HepG2 (cell line): ENCODE measurements at regions not wholly inside any gene's neighbourhood (a gene's known extent, or its start where the extent isn't known, plus 50 kb on each side); places are given as distances from the start of the nearest gene placed in this dataset.

ENCODE experiments used
- ATAC-seq: fragments of 200-7000 bp; cut with Tn5 transposase; 3 replicates; pipeline ENCODE4 v1.9.1; 2020; ENCODE audit warnings: mild to moderate bottlenecking, moderate library complexity
- BruUV-seq: library from RNA; stranded (reverse); fragments of 400-500 nt; replicated peaks from 2 replicates; lab custom pipeline; 2021; lab: Mats Ljungman, UMichigan
- CTCF ChIA-PET: fragments of 300-600 bp; formaldehyde crosslinking; extraction: SDS; loops from one replicate; lab custom pipeline; 2021; ENCODE audit warnings: low total read pairs, inconsistent platforms, low intra/inter-chr PET ratio; lab: Yijun Ruan, JAX
- POLR2A ChIA-PET: fragments of 350-600 bp; sonication (Branson Sonifier 250); formaldehyde crosslinking; loops from one replicate; lab custom pipeline; 2020; ENCODE audit warnings: antibody characterized with exemption, inconsistent platforms; lab: Yijun Ruan, JAX
- DNase-seq: peaks from one replicate; pipeline ENCODE4 v3.0.0-alpha.2; 2015; ENCODE audit warnings: low spot score
- FAIRE-seq: peaks from 3 replicates; lab custom pipeline; 2011; peaks lifted over from hg19 to GRCh38; lab: Jason Lieb, UNC
- H2AFZ ChIP-seq: one replicate; pipeline ENCODE4 v1.6.1; 2011; ENCODE audit warnings: low read length, inconsistent platforms
- H3K27ac ChIP-seq: fragments of 300-600 bp; 3 replicates; pipeline ENCODE4 v1.8.0; 2011; ENCODE audit warnings: mixed run types, mild to moderate bottlenecking, mixed read lengths, low read length, inconsistent platforms; ENCODE audit not compliant: insufficient read depth; ENCODE audit errors: extremely low read length
- H3K27me3 ChIP-seq, 2 experiments: fragments of 200-600 bp in 1 of 2; 2 replicates in 1 of 2; 3 replicates in 1 of 2; pipeline versions ENCODE4 v1.6.0 to v1.8.0; 2011; ENCODE audit warnings: low read length in 2 of 2, mild to moderate bottlenecking in 2 of 2, moderate library complexity in 2 of 2, inconsistent platforms in 1 of 2; ENCODE audit not compliant: insufficient read depth in 2 of 2, control insufficient read depth in 1 of 2
- H3K36me3 ChIP-seq, 2 experiments: fragments of 200-600 bp in 1 of 2; replicated peaks in 1 of 2; 2 replicates in 1 of 2; 3 replicates in 1 of 2; pipeline versions ENCODE4 v1.5.1 to v1.8.0; 2011; ENCODE audit warnings: low read length in 2 of 2, inconsistent platforms in 1 of 2; ENCODE audit not compliant: insufficient read depth in 2 of 2, control insufficient read depth in 1 of 2
- H3K4me1 ChIP-seq: 2 replicates; pipeline ENCODE4 v1.5.1; 2012; ENCODE audit warnings: low read length, inconsistent platforms; ENCODE audit not compliant: insufficient read depth
- H3K4me2 ChIP-seq: 2 replicates; pipeline ENCODE4 v1.6.0; 2011; ENCODE audit warnings: low read depth, low read length, inconsistent platforms
- H3K4me3 ChIP-seq, 3 experiments: fragments of 200-600 bp in 1 of 3; sonication (generic), shearing (Covaris generic) in 1 of 3; replicated peaks in 1 of 3; 2 replicates each; pipeline ENCODE4 v1.5.1; 2011 to 2016; ENCODE audit warnings: low read length in 3 of 3, inconsistent platforms in 2 of 3, low read depth in 2 of 3, mild to moderate bottlenecking in 2 of 3, control low read depth in 1 of 3, mixed read lengths in 1 of 3; ENCODE audit not compliant: insufficient read depth in 1 of 3
- H3K79me2 ChIP-seq: one replicate; pipeline ENCODE4 v1.6.1; 2011; ENCODE audit warnings: low read length, inconsistent platforms; ENCODE audit not compliant: insufficient read depth
- H3K9ac ChIP-seq: 2 replicates; pipeline ENCODE4 v1.6.0; 2011; ENCODE audit warnings: mild to moderate bottlenecking, low read depth, low read length, inconsistent platforms; ENCODE audit not compliant: insufficient read depth
- H3K9me3 ChIP-seq: 2 replicates; pipeline ENCODE4 v1.5.1; 2012; ENCODE audit warnings: mild to moderate bottlenecking, low read length
- H4K20me1 ChIP-seq: 2 replicates; pipeline ENCODE4 v1.6.0; 2011; ENCODE audit warnings: inconsistent platforms, mild to moderate bottlenecking, low read length, moderate library complexity; ENCODE audit not compliant: insufficient read depth
- CHD2 ChIP-seq: IDR thresholded peaks from 2 replicates; pipeline ENCODE4 v1.6.1; 2011; ENCODE audit warnings: low read depth, low read length, improper control_type of control experiment
- DMTF1 ChIP-seq: sonication (generic); formaldehyde crosslinking; IDR thresholded peaks from 2 replicates; pipeline ENCODE4 v1.4.0; 2020; ENCODE audit warnings: mild to moderate bottlenecking, missing genetic modification reagents
- FOSL1 ChIP-seq: sonication (generic); formaldehyde crosslinking; IDR thresholded peaks from 2 replicates; pipeline ENCODE4 v1.9.0; 2021; ENCODE audit warnings: missing genetic modification reagents, borderline replicate concordance
- PATZ1 ChIP-seq: sonication (generic); formaldehyde crosslinking; IDR thresholded peaks from 2 replicates; pipeline ENCODE4 v1.4.0; 2020; ENCODE audit warnings: missing genetic modification reagents
- PHF8 ChIP-seq: sonication (generic); formaldehyde crosslinking; IDR thresholded peaks from 2 replicates; pipeline ENCODE4 v1.5.0; 2020; ENCODE audit warnings: missing genetic modification reagents
- YEATS2 ChIP-seq: sonication (generic); formaldehyde crosslinking; IDR thresholded peaks from 2 replicates; pipeline ENCODE4 v1.4.0; 2020; ENCODE audit warnings: missing genetic modification reagents, borderline replicate concordance
- YY1 ChIP-seq: IDR thresholded peaks from 2 replicates; pipeline ENCODE4 v1.6.1; 2011; ENCODE audit warnings: low read length, low read depth, moderate library complexity, mild to moderate bottlenecking; ENCODE audit not compliant: insufficient read depth, insufficient replicate concordance
- ZFP37 ChIP-seq: sonication (generic); formaldehyde crosslinking; IDR thresholded peaks from 2 replicates; pipeline ENCODE4 v1.4.0; 2020; ENCODE audit warnings: missing genetic modification reagents, borderline replicate concordance
- ZNF44 ChIP-seq: sonication (generic); formaldehyde crosslinking; IDR thresholded peaks from 2 replicates; pipeline ENCODE4 v1.5.1; 2020; ENCODE audit warnings: mild to moderate bottlenecking, missing genetic modification reagents
- ZNF564 ChIP-seq: sonication (generic); formaldehyde crosslinking; IDR thresholded peaks from 2 replicates; pipeline ENCODE4 v1.8.1; 2023; ENCODE audit warnings: mild to moderate bottlenecking, missing genetic modification reagents
- ZNF567 ChIP-seq: sonication (generic); formaldehyde crosslinking; IDR thresholded peaks from 2 replicates; pipeline ENCODE4 v1.8.1; 2023; ENCODE audit warnings: mild to moderate bottlenecking, missing genetic modification reagents, borderline replicate concordance
- WGBS: methylation state at CpG from one replicate; pipeline ENCODE4 v1.1.6; 2017; ENCODE audit warnings: low lambda C conversion rate; 5-methylcytosine and 5-hydroxymethylcytosine counted together
- in situ Hi-C: cut with HindIII; loops from 2 replicates; pipeline ENCODE4 v1.10.0; 2017; ENCODE audit warnings: low pct_unique_long_range_greater_than_20kb; ENCODE audit not compliant: extremely low pct_ligation_motif_present
- intact Hi-C: fragments of 100-400 bp; cut with micrococcal nuclease; formaldehyde crosslinking; loops from one replicate; pipeline ENCODE4 v1.10.0; 2022; ENCODE audit not compliant: unreplicated experiment

GRCh38 chr12:93167841-93168492 lies 209.8 kb upstream of the NUDT4 start (continued):
- no peak for TF ChIP-seq ZNF567 (CRISPR knock-in tag)

GRCh38 chr12:93168751-93169150 lies 209.0 kb upstream of the NUDT4 start:
- BruUV-seq: no TSS peak
- no peaks in the 10 kb centered on the region for H3K9me3 ChIP-seq
- no peak for ATAC-seq
- TF ChIP-seq DMTF1 (no peak), PHF8 (CRISPR knock-in tag) (no peak), PATZ1 (no peak), YEATS2 (CRISPR knock-in tag) (no peak), ZFP37 (CRISPR knock-in tag) (no peak), ZNF564 (CRISPR knock-in tag) (no peak), ZNF44 (CRISPR knock-in tag) (no peak), FOSL1 (CRISPR knock-in tag) (no peak), CHD2 (no peak), YY1 (no peak)
- TF ChIP-seq, all 625 proteins: peak for 0
- H3K9ac ChIP-seq: no peak overlapping the region
- no peak overlapping the region for H2AFZ ChIP-seq
- H3K27ac ChIP-seq: no peak overlapping the region
- ChIA-PET CTCF (no interaction called here), POLR2A (no interaction called here)
- in situ Hi-C loops (no loop called here), intact Hi-C loops (no loop called here)
- no peaks in the 10 kb centered on the region for H3K79me2 ChIP-seq
- H3K36me3 ChIP-seq: no peaks in the 10 kb centered on the region
- FAIRE-seq (no peak), DNase-seq (no peak)
- peak overlapping the region; percentile 67; the same call in 1 of the 2 replicates for H3K4me2 ChIP-seq
- H3K27me3 ChIP-seq: no peaks in the 10 kb centered on the region
- H3K4me3 ChIP-seq: no peak overlapping the region
- 89% methylated on average over 3 of the region's 3 CpGs for WGBS
- H4K20me1 ChIP-seq: no peaks in the 10 kb centered on the region
- peaks cover 43% of the 10 kb centered on the region for H3K4me1 ChIP-seq
